GM18517 (cell line): ENCODE measurements at regions not wholly inside any gene's neighbourhood (a gene's known extent, or its start where the extent isn't known, plus 50 kb on each side); places are given as distances from the start of the nearest gene placed in this dataset.

Experiments
- ATAC-seq: cut with Tn5 transposase; IDR thresholded peaks from one replicate; pipeline ENCODE4 v1.9.1; 2021; ENCODE audit warnings: mild to moderate bottlenecking, moderate library complexity; ENCODE audit not compliant: unreplicated experiment

- no peak for ATAC-seq
Observed at GRCh38 chr10:128221117-128221516, 94.9 kb upstream of the MKI67 start.

DNA sequence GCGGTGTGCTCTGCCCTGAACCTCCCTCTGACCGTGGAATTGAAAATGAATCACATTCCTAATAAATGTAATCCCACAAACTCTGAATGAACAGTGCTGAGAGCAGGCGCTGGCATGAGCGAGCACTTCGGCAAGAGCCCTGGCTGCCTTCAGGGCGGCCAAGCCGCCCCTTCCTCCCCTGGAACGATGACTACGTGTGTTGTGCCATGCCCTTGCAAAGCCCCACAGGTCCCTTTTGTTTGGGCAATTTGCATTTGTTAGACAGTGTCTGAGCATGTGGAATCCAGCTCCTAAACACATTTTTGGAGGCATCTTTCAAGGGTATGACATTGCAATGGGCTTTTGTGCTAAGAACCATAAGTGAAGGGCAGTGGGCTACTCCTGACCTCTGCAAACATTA lies 95.6 kb upstream of the MKI67 start:
- no peak for ATAC-seq

- no peak for ATAC-seq
Observed at GRCh38 chr10:128222332-128222849, 96.2 kb upstream of the MKI67 start.

- no peak for ATAC-seq
Observed at GRCh38 chr10:128230401-128230800, 104.2 kb upstream of the MKI67 start.

GRCh38 chr10:128233422-128233821 lies 107.2 kb upstream of the MKI67 start:
- ATAC-seq: no peak

DNA sequence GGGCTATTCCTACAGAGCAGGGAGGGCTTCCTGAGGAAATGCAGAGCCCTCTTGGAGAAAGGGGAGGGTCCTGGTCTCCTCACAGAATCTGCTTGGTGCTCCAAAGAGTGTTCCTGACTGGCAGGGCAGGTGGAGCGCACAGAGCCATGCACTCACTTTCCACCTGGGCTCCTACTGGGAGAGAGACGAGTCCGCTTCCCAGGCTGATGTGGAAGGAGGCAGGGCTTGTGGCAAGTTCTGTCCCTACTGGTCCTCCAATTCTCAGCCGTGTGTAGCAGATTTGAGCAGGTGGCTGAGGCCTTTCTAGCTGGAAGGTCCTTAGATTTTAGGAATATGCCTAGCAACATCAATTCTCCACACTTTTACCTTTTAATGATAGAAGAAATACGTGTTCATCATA lies 111.5 kb upstream of the MKI67 start:
- ATAC-seq: no peak

DNA sequence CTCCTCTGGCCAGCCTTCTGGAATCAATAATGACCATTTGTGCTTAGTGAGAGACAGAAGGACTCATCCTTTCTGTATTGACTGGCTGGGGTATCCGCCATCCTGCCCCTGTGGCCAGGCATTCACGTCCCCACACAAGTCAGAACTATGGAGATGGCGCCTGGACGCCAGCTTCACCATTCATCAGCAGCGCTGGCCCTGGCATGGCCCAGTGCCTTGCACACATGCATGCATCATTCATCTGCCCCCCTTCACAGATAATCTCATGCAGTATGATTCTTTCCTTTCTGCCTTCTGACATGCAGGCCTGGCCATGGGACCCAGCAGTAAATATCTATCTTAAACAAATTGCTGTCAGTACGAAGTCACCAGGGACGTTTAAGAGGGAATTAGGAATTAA lies 114.8 kb upstream of the MKI67 start:
- no peak for ATAC-seq

DNA sequence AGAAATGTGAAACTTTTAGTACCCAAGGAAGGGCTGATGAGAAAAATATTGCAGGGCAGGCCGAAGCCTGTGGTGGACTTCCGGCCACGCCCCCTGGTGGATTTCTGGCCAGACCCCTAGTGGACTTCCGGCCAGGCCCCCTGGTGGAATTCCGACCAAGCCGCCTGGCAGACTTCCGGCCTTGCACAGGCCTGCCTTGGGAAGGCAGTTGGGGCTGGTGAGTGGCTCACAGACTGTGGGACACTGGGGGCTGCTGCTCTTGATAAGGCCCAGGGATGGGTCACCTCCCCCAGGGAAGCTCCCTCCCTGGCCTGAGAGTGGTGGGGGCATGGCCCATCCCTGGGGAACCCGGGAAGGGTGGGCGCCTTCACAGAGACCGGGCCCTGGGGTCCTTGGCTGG lies 116.4 kb upstream of the MKI67 start:
- no peak for ATAC-seq

DNA sequence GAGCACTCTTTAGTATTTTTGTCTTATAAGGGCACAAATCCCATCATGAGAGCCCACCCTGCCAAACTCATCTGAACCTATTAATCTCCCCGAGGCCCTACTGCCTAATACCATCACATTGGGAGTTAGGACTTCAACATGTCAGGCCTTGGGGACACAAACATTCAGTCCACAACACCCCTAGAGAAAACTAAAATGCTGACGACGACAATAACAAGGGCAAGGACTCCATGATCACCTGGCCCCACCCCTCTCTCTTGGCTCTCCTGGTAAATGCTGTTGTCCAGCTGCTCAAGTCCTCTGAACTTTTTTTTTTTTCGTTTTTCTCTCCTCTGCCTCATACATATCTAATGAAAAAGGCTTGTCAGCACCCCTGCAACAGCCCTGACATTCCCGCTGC lies 118.8 kb upstream of the MKI67 start:
- ATAC-seq: no peak

- ATAC-seq: no peak
Observed at GRCh38 chr10:128247576-128247975, 121.4 kb upstream of the MKI67 start.

GRCh38 chr10:128254476-128254875 lies 128.3 kb upstream of the MKI67 start:
- no peak for ATAC-seq

GRCh38 chr10:128257428-128257827 lies 131.2 kb upstream of the MKI67 start:
- no peak for ATAC-seq

DNA sequence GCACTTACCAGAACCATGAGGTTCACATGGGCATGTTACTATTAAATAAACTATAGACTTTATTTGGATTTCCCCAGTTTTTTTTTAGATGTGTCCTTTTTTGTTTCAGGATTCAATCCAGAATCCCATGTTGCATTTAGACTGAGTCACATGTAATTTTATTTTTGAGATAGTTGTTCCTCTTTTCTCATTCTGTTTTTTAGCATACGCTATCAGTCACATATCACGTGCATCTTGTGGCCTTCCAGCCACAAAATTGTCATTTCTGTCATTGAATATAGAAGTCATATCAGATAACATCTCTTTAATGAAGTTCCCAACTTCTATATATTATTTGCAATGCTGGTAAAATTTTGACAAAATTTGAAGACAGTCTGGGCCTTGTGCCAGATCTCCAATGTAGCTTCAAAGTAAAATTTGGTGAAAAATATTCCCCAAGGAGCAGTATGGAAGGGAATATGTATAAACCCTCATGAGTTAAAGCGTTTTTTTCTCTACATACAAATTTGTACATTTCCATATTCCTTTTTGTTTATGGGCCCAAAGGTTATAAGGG lies 132.3 kb upstream of the MKI67 start:
- no peak for ATAC-seq

- no peak for ATAC-seq
Observed at GRCh38 chr10:128263891-128264688, 137.9 kb upstream of the MKI67 start.

GRCh38 chr10:128265596-128265995 lies 139.4 kb upstream of the MKI67 start:
- ATAC-seq: no peak

GRCh38 chr10:128267581-128267980 lies 141.4 kb upstream of the MKI67 start:
- no peak for ATAC-seq

DNA sequence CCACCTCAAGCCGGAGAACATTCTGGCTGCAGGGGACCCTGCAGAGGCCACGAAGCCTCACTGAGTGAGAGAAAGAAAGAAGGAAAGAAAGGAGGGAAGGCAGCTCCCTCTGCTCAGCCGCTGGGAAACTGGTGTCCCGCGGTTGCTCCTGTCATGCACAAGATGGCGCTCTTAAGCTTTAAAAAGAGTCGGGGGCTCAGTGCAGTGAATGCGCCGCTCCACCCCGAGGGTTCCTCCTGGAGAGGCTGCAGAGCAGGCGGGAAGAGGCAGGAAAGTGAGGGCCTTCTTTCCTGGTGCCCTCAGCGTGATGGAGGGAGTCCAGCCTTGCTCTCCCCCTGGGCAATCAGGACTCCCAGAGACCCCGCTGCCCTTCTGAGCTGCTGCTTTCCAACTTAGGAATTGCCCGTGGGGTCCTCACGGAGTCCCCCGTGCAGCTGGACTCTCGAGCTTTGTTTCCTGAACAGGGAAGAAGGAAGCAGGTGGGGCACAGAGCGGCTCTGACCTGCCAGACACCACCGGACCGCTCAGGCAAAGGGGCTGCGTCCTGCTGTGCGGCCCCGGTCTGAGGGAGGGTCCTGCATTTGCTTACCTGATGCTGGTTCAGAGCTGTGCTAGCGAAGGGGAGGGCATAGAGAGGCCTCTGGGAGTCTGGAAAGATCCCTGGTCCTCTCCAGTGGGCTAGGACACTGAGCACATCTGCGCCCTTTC lies 141.9 kb upstream of the MKI67 start:
- no peak for ATAC-seq

GRCh38 chr10:128274938-128275337 lies 148.7 kb upstream of the MKI67 start:
- ATAC-seq: no peak

GRCh38 chr10:128275388-128276177 lies 149.4 kb upstream of the MKI67 start:
- no peak for ATAC-seq

GRCh38 chr10:128277267-128277840 lies 151.1 kb upstream of the MKI67 start:
- ATAC-seq: no peak

DNA sequence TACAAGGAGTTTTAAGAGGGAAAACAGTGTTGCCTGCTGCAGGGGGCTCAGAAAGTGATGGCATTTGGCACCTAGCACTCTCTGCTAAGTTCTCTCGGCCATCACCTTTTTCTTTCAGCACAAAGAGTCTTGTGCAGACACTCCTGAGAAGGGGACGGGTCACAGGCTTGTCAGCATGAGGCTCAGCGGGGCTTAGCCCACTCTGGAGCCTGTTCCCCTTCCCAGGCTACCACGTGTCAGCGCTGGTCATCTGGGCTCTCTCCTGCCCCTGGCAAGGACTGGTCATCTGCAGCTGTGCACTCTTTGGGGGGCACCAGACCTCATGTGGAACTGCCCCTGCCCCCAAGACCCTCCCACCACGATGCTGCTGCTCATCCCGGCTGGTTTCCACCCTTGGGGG lies 152.1 kb upstream of the MKI67 start:
- ATAC-seq: no peak
